GM12878 (cell line): ENCODE measurements at regions not wholly inside any gene's neighbourhood (a gene's known extent, or its start where the extent isn't known, plus 50 kb on each side); places are given as distances from the start of the nearest gene placed in this dataset.

Experiments used
- FOS ChIP-seq: IDR thresholded peaks from 3 replicates; pipeline ENCODE4 v1.6.1; 2011; ENCODE audit warnings: borderline replicate concordance; ENCODE audit not compliant: insufficient read length; ENCODE audit errors: extremely low read depth
- LARP7 ChIP-seq: fragments of 450-650 bp; IDR thresholded peaks from 2 replicates; pipeline ENCODE4 v1.6.1; 2017; ENCODE audit warnings: mild to moderate bottlenecking
- MTA2 ChIP-seq: fragments of 450-650 bp; IDR thresholded peaks from 2 replicates; pipeline ENCODE4 v1.6.1; 2016; ENCODE audit warnings: low read depth, mild to moderate bottlenecking, moderate library complexity
- MXI1 ChIP-seq: fragments of 150-350 bp; IDR thresholded peaks from 2 replicates; pipeline ENCODE4 v1.6.1; 2011; ENCODE audit warnings: low read depth, mild to moderate bottlenecking, inconsistent platforms, low read length, improper control_type of control experiment
- RFX5 ChIP-seq: IDR thresholded peaks from 2 replicates; pipeline ENCODE4 v1.6.1; 2011; ENCODE audit warnings: low read depth, low read length, improper control_type of control experiment
- TAF1 ChIP-seq: IDR thresholded peaks from 2 replicates; pipeline ENCODE4 v1.6.1; 2011; ENCODE audit warnings: mild to moderate bottlenecking, low read depth, low read length, borderline replicate concordance
- TCF7 ChIP-seq: IDR thresholded peaks from 2 replicates; pipeline ENCODE4 v1.6.1; 2014; ENCODE audit warnings: antibody characterized with exemption, borderline replicate concordance
- YBX1 ChIP-seq: fragments of 450-650 bp; IDR thresholded peaks from 2 replicates; pipeline ENCODE4 v1.6.1; 2016; ENCODE audit warnings: antibody characterized with exemption
- ZSCAN29 ChIP-seq: fragments of 450-650 bp; IDR thresholded peaks from 2 replicates; pipeline ENCODE4 v1.6.1; 2017; ENCODE audit warnings: mild to moderate bottlenecking, moderate library complexity
- TF ChIP-seq, protein P1 (sequence below): IDR thresholded peaks from 2 replicates; pipeline ENCODE4 v1.6.1; 2011; ENCODE audit warnings: low read depth, low read length, improper control_type of control experiment, borderline replicate concordance
- TF ChIP-seq, protein P2 (sequence below): IDR thresholded peaks from 2 replicates; pipeline ENCODE4 v1.6.1; 2012; ENCODE audit warnings: low read depth, low read length, improper control_type of control experiment
- TF ChIP-seq, protein P3 (sequence below), 3 experiments: IDR thresholded peaks in 2 of 3; conservative IDR thresholded peaks in 1 of 3; 2 replicates each; pipeline ENCODE4 v1.5.1; 2011; ENCODE audit warnings: low read depth in 3 of 3, low read length in 3 of 3, mild to moderate bottlenecking in 3 of 3, control low read depth in 2 of 3, moderate library complexity in 2 of 3, inconsistent platforms in 1 of 3, mixed read lengths in 1 of 3; ENCODE audit not compliant: control insufficient read depth in 2 of 3, insufficient read depth in 1 of 3; ENCODE audit errors: extremely low read depth in 1 of 3

DNA sequence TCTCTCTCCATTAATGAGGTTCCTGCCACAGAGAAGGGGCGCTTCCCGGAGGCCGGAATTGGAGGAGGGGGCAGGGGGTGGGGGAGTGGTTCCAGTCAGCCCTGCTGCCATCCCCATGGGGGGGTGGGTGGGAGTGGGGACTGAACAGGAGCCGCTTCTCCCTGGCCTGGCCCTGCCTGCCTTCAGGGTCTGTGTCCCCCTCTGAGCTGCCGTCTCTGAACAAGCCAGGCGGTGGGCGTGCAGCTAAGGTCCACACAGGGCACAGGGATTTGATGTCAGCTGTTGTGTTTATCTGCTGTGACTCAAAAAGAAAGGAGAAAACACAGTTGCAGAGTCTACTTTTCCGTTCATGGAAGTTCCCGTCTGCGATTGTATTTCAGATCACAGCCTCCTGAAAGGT is 141.5 kb upstream of the PCBD1 start:
- TF ChIP-seq, protein P1, sequence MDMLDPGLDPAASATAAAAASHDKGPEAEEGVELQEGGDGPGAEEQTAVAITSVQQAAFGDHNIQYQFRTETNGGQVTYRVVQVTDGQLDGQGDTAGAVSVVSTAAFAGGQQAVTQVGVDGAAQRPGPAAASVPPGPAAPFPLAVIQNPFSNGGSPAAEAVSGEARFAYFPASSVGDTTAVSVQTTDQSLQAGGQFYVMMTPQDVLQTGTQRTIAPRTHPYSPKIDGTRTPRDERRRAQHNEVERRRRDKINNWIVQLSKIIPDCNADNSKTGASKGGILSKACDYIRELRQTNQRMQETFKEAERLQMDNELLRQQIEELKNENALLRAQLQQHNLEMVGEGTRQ = no peak
- TF ChIP-seq TAF1 (no peak), MXI1 (no peak), LARP7 (no peak), MTA2 (no peak), TCF7 (no peak), FOS (no peak), RFX5 (no peak), YBX1 (no peak), ZSCAN29 (no peak)
- TF ChIP-seq, protein P2, sequence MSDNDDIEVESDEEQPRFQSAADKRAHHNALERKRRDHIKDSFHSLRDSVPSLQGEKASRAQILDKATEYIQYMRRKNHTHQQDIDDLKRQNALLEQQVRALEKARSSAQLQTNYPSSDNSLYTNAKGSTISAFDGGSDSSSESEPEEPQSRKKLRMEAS = no peak
- TF ChIP-seq, protein P3, sequence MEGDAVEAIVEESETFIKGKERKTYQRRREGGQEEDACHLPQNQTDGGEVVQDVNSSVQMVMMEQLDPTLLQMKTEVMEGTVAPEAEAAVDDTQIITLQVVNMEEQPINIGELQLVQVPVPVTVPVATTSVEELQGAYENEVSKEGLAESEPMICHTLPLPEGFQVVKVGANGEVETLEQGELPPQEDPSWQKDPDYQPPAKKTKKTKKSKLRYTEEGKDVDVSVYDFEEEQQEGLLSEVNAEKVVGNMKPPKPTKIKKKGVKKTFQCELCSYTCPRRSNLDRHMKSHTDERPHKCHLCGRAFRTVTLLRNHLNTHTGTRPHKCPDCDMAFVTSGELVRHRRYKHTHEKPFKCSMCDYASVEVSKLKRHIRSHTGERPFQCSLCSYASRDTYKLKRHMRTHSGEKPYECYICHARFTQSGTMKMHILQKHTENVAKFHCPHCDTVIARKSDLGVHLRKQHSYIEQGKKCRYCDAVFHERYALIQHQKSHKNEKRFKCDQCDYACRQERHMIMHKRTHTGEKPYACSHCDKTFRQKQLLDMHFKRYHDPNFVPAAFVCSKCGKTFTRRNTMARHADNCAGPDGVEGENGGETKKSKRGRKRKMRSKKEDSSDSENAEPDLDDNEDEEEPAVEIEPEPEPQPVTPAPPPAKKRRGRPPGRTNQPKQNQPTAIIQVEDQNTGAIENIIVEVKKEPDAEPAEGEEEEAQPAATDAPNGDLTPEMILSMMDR (IDR thresholded peaks at IDR 0.05 in 2 of 3, conservative IDR thresholded peaks at IDR 0.05 in 1 of 3; ENCODE audit: control insufficient read depth in 2 of 3, extremely low read depth in 1 of 3, insufficient read depth in 1 of 3, low read depth in 3 of 3, low read length in 3 of 3) = no peak
